Right lobe of liver (tissue), 4 donors: ENCODE measurements at regions not wholly inside any gene's neighbourhood (a gene's known extent, or its start where the extent isn't known, plus 50 kb on each side); places are given as distances from the start of the nearest gene placed in this dataset.

ENCODE experiments used
- POLR2A ChIP-seq: fragments of 450-650 bp; IDR thresholded peaks from one replicate; pipeline ENCODE4 v1.6.1; 2017; ENCODE audit warnings: antibody characterized with exemption, mild to moderate bottlenecking
- TF ChIP-seq, protein P1 (sequence below), 4 donors: fragments of 200-600 bp in 3 of 4; fragments of 450-650 bp in 1 of 4; IDR thresholded peaks; one replicate each; pipeline versions ENCODE4 v1.5.1 to v1.8.0; 2016 to 2022; ENCODE audit warnings: antibody characterized with exemption in 4 of 4, mild to moderate bottlenecking in 2 of 4
- donor health status: DM: no; HTN: no; CAD: no.
- donor health status: DM: no; HTN: no; CAD: no.
- donor health status: DM: no; HTN: yes; CAD: no.

DNA sequence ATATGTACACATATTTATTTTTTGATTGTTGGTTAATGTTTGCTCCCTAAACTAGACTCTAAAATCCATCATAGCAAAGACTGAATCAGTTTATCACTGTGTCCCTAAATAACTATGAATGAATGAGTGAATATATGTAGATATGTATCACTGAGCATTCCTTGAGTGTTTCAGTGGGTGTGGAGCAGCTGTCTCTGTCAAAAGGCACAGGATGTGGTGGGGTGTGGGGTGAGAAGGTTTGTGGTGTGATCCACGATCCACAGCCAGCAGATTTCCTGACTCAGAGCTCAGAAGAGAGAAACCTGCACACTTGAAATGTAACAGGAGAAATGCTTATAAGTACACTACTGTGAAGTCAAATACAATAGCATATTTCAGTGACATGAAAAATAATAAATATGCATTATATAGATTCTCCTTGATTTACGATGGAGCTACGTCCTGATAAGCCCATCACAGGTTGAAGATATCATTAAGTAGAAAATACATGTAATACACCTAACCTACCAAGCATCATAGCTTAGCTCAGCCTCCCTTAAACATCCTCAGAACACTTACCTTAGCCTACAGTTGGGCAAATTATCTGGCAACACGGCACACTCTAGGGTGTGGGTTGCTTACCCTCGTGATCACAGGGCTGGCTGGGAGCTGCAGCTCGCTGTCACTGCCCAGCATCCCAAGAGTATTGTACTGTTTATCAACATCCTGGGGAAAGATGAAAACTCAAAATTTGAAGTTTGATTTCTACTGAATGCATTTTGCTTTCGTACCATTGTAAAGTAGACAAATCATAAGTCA is 287.0 kb downstream of the GAS1 start:
- no peak for TF ChIP-seq POLR2A
- TF ChIP-seq, protein P1, sequence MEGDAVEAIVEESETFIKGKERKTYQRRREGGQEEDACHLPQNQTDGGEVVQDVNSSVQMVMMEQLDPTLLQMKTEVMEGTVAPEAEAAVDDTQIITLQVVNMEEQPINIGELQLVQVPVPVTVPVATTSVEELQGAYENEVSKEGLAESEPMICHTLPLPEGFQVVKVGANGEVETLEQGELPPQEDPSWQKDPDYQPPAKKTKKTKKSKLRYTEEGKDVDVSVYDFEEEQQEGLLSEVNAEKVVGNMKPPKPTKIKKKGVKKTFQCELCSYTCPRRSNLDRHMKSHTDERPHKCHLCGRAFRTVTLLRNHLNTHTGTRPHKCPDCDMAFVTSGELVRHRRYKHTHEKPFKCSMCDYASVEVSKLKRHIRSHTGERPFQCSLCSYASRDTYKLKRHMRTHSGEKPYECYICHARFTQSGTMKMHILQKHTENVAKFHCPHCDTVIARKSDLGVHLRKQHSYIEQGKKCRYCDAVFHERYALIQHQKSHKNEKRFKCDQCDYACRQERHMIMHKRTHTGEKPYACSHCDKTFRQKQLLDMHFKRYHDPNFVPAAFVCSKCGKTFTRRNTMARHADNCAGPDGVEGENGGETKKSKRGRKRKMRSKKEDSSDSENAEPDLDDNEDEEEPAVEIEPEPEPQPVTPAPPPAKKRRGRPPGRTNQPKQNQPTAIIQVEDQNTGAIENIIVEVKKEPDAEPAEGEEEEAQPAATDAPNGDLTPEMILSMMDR (IDR thresholded peaks at IDR 0.05): no peak
